ENCODE measurements at regions not wholly inside any gene's neighbourhood (a gene's known extent, or its start where the extent isn't known, plus 50 kb on each side); places are given as distances from the start of the nearest gene placed in this dataset.
"Not testable (repeated sequence)": the region's sequence is repeated elsewhere in the genome, so short reads cannot be mapped to it uniquely, and the experiment has no call there.

GRCh38 chr14:61160798-61161197 is 120.3 kb downstream of the TMEM30B start:
- DNase-seq (ENCODE audit: low spot score), result no peak

DNA sequence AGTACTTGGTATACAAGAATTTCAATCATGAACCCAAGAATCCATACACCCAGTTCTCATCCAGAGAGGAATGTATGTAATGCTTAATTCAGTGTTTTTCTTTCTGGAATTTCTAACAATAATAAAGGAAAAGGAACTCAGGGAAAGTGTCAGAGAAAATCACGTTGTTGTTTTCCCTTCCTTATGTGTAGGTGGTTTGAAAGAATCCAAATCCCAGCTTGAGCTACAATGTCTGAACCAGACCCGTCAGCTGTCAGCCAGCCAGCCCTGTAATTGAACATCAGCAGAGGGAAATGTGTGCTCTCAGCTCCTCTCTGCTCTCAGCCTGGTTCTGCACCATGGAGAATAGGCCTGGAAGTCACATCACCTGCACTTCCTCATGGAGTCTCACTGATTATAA is 126.5 kb downstream of the TMEM30B start:
- no peak for DNase-seq (ENCODE audit: low spot score)

DNA sequence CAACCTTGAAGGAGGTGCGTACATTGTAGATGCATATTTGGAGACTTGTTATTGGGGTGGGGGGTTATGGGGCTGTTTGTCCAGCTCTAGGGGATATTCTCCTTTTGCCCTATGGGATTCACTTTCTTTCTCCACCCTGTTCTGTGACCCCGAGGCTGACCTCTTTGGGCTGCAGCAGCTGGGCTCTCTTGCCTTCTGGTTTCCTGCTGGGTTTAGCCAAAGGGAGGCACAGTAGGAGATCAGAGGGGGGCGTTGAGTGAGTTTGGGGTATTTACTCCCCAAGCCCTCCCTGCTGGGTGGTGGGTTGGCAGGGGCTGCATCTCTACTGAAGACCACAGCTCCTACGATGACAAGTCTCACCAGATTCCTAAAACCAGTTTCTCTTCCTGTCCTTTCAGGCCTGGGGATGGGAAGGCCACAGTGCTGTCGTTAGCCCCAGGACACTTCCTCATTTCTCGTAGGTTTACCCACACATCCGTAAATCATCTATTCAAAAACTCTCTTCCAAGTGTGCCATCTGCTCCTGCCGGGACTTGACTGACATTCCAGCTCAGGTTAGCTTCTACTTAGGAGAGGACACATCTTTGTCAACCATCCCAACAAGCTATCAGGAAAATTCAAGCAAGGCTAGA is 127.1 kb downstream of the TMEM30B start:
- no peak for DNase-seq (ENCODE audit: low spot score)

DNA sequence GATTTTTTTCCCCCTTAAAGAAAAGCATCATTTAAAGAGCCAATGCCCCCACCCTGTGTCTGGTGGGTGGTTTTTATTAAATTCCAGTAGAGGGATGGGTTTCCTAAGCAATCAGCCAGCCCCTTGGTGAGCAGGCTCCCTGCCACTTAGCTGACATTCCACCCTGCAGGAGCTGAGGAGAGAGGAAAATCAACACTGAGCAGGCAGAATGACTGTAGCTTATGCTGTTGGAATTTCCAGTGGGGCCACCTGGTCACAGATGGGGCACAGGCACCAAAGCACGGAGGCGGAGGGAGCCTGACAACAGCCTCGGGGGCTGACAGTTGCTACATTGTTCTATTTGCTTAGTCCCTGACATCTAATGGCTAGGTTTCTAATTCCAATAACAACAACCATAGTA is 127.7 kb downstream of the TMEM30B start:
- no peak for DNase-seq (ENCODE audit: low spot score)

DNA sequence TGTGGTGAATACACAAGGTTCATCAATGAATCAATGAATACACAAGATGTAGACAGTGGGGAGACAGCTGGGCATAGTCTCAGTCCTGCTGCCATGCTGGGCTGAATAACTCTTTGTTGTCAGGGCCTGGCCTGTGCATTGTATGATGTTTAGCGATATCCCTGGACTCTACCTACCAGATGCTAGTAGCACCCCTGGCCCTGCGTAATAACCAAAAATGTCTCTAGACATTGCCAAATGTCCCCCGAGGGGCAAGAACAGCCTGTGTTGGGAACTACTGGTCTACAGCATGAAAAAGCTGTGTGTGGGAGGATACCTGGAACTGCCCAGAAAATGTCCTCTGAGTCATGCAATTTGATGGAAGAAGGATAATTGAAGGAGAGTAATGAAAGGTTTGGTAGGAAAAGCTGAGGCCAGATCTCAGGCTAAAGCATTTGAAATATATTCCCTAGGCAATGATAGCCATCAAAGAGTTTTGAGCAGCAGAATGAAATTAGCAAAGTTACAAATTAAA is 128.2 kb downstream of the TMEM30B start:
- DNase-seq (ENCODE audit: low spot score), result no peak

DNA sequence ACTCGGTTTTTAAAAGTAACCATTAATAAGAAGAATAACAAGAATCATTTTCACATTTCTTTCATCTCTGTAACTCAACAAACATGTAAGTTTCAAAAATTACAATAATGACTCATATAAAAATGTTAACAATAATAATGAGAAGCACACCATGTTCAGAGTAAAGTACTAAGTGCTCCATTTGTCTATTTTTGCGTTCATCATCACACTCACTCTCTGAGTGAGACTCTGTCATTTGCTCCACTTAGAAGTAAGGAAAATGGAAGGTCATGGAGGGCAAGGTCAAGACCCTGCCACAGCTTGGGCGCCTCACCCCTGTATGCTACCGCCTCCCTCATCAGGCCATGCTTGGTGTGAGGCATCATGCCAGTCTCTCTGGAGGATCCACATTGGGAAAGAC is 129.9 kb downstream of the TMEM30B start:
- no peak for DNase-seq (ENCODE audit: low spot score)

GRCh38 chr14:61150851-61151250 is 130.3 kb downstream of the TMEM30B start:
- no peak for DNase-seq (ENCODE audit: low spot score)

DNA sequence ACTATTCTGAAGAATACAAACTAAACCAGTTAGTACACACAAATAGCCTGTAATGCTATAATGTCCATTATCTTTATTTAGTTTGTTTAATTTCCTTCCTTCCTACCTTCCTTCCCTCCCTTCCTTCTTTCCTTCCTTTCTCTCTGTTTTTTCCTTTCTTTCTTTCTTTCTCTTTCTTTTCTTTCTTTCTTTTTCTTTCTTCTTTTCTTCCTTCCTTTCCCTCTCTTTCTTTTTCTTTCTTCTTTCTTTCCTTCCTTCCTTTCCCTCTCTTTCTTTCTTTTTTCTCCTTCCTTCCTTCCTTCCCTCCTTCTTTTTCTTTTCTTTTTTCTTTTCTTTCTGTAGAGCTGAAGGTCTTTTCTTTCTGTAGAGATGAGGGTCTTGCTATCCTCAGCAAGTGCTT is 131.2 kb downstream of the TMEM30B start:
- DNase-seq (ENCODE audit: low spot score), result no peak

DNA sequence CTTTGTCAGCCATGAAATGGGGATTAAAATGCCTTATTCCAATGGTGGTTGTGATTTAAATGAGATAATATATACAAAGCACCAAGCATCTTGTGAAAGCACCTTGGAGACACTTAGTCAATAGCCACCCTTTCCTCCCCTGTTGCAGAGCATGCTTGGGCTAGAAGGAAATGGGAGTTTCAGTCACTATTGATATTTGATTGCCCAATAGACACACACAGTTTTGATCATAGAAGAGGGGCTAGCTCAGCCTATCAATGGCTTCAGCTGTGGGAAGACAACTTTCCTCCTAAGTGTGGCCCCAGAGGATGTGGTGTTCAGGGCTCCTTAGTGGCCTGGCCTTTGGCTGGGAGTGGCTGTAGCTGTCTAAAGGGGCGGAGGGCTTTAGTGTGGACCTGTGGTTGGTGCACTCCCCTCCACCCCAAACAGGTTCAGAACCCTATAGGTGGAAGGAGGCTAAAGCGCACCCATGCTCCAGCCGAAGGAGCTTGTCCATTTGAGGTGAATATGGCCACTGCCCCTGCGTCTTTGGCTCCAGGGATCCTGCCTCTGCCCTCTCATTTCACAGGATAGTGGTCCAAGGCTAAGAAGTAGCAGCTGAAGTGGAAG is 132.3 kb downstream of the TMEM30B start:
- no peak for DNase-seq (ENCODE audit: low spot score)

GRCh38 chr14:61147831-61148549 is 133.1 kb downstream of the TMEM30B start:
- DNase-seq (ENCODE audit: low spot score), result peak; percentile 84

- no peak for DNase-seq (ENCODE audit: low spot score)
Observed at GRCh38 chr14:61147381-61147821, 133.7 kb downstream of the TMEM30B start.

DNA sequence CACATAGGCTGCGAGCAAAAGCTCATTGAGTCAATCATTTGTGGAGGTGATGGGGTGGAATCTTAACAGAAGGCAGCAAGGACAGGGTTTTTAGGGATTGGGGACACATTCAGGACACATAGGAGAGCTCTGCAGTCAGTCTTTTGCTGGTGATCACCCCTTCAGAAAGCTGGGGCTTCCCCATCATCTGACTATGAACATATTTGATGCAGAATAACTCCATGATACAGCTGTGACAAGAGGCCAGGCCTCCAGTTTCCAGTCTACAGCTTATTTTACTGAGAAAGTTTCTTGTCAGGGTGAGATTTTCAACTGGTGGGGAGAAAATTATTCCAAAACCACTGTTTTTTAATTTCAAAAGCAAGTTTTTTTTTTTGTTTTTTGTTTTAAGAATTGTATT is 134.2 kb downstream of the TMEM30B start:
- DNase-seq (ENCODE audit: low spot score), result no peak

GRCh38 chr14:61145903-61146481 is 135.1 kb downstream of the TMEM30B start:
- no peak for DNase-seq (ENCODE audit: low spot score)

GRCh38 chr14:61145034-61145902 is 135.9 kb downstream of the TMEM30B start:
- DNase-seq (ENCODE audit: low spot score), result no peak

DNA sequence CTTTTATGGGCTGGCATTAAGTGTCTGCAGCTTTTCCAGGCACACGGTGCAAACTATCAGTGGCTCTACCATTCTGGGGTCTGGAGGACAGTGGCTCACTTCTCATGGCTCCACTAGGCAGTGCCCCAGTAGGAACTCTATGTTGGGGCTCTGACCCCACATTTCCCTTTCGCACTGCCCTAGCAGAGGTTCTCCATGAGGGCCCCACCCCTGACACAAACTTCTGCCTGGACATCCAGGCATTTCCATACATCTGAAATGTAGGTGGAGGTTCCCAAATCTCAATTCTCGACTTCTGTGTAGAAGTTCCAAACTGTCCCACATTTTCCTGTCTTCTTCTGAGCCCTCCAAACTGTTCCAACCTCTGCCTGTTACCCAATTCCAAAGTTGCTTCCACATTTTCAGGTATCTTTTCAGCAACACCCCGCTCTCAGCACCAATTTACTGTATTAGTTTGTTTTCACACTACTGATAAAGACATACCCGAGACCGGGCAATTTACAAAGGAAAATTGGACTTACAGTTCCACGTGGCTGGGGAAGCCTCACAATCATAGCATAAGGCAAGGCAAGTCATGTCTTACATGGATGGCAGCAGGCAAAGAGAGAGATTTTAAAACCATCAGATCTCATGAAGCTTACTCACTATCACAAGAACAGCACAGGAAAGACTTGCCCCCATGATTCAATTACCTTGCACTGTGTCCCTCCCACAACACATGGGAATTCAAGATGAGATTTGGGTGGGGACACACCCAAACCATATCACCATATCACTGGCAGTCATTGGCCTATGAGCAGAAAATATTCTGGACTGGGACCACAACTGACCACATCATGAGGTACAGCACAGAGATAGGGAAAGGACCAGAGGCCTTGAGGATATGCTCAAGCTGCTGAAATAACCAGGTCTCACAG is 136.8 kb downstream of the TMEM30B start:
- DNase-seq (ENCODE audit: low spot score), result not testable (repeated sequence)

GRCh38 chr14:61140872-61141271 is 140.3 kb downstream of the TMEM30B start:
- DNase-seq (ENCODE audit: low spot score), result no peak

DNA sequence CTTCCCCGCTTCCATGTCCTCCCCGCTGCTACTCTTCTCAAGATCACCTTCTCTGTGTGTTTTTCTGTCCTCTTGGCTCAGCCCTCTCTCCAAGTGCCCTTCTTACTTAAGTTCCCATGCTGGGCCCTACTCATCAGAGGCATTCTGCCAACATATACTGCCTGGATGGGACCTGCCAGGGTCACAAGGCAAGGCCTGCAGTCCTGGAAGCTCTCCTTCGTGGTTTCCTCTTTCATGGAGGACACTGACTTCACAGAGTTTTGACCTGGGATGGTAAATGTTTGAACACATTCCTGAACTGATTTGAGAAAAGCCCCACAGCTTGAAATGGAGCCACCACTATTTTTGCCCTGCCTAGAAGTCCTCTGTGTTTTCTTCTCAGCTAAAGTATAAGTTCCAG is 140.9 kb downstream of the TMEM30B start:
- no peak for DNase-seq (ENCODE audit: low spot score)

GRCh38 chr14:61139006-61139599 is 142.0 kb downstream of the TMEM30B start:
- DNase-seq (ENCODE audit: low spot score), result no peak

GRCh38 chr14:61132894-61133293 is 148.2 kb downstream of the TMEM30B start:
- no peak for DNase-seq (ENCODE audit: low spot score)

DNA sequence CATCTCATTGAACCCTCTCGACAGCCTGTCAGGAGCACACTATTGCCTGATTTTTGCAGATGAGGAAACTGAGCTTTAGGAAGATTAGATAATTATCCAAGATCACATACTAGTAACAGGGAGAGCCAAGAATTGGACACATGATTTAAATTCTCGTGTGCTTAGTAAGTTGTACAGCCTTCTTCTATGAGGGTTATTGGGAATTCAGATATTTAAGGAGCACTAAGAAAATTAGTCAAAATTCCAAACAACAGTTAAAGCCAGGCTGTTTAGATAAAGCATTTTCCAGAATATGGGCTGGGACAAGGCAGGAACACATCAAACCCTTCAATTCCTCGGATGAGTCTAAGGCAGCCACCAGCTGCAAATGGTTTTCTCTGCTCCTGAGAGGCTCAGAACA is 148.8 kb downstream of the TMEM30B start:
- no peak for DNase-seq (ENCODE audit: low spot score)
